ENCODE measurements at regions not wholly inside any gene's neighbourhood (a gene's known extent, or its start where the extent isn't known, plus 50 kb on each side); places are given as distances from the start of the nearest gene placed in this dataset.

DNA sequence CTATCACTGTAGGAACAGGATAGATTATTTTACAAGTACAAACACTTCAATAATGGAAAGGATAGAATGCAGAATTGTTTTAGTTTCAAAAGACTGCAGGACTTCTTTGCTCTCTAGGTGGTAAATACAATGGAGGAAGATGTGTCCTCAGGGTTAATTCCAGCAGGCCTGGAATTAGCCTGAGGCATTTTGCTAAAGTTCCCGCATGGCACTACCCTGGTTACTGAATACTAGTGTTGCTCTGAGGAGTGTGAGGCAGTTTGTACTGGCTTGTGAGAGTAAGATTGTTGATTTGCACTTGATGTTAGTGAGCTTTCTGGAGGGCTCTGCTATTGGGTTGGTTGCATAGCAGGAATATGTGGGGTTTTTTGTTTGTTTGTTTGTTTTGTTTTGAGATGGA is 61.4 kb downstream of the FASLG start:
- Histone ChIP-seq H4K5ac (ENCODE audit: insufficient read length, low read depth, low read length) (no peak overlapping the region), H3K4me3 (ENCODE audit: extremely low read depth in 1 of 4, insufficient read depth in 2 of 4, low read depth in 3 of 4, low read length in 4 of 4) (no peak overlapping the region), H2BK120ac (replicated peaks; ENCODE audit: low read depth, low read length) (no peak overlapping the region), H3K4me1 (replicated peaks in 1 of 4; ENCODE audit: control insufficient read depth in 3 of 4, insufficient read depth in 4 of 4, low read length in 3 of 4) (peaks cover 0 to 5% (median 0%) of the 10 kb centered on the region in 4 experiments; a peak in 1 of 7 replicates), H3K4me2 (ENCODE audit: insufficient read depth in 1 of 2, low read depth in 2 of 2, low read length in 2 of 2) (no peak overlapping the region), H2BK20ac (ENCODE audit: low read length) (no peak overlapping the region), H3K27ac (ENCODE audit: low read depth, low read length) (no peak overlapping the region), H3K23ac (ENCODE audit: insufficient read length) (no peak overlapping the region), H3K79me1 (ENCODE audit: low read depth, low read length) (no peaks in the 10 kb centered on the region), H4K20me1 (replicated peaks in 1 of 2; ENCODE audit: control insufficient read depth in 1 of 2, insufficient read depth in 2 of 2, low read length in 2 of 2) (no peaks in the 10 kb centered on the region), H3K9ac (replicated peaks in 1 of 4; ENCODE audit: extremely low read depth in 1 of 4, low read depth in 3 of 4, low read length in 3 of 4) (no peak overlapping the region), H3K27me3 (replicated peaks in 1 of 4; ENCODE audit: control insufficient read depth in 3 of 4, extremely low read depth in 1 of 4, insufficient read depth in 3 of 4, low read length in 3 of 4) (no peaks in the 10 kb centered on the region), H2BK5ac (ENCODE audit: low read depth, low read length) (no peak overlapping the region), H3K18ac (ENCODE audit: extremely low read depth, low read length) (no peak overlapping the region), H2BK12ac (ENCODE audit: low read depth, low read length) (no peak overlapping the region), H3K79me2 (ENCODE audit: control insufficient read depth in 1 of 2, insufficient read depth in 2 of 2, low read length in 2 of 2) (no peaks in the 10 kb centered on the region), H3K56ac (replicated peaks; ENCODE audit: insufficient read length, low read depth, low read length) (no peak overlapping the region), H2AK5ac (ENCODE audit: low read depth, low read length) (no peak overlapping the region), H4K8ac (ENCODE audit: extremely low read depth, insufficient read depth, low read length) (no peak overlapping the region), H2BK15ac (ENCODE audit: low read length) (no peak overlapping the region), H3K9me3 (ENCODE audit: insufficient read depth in 2 of 2, low read depth in 1 of 2, low read length in 1 of 2) (no peaks in the 10 kb centered on the region), H3K23me2 (ENCODE audit: low read depth, low read length) (no peaks in the 10 kb centered on the region), H2AFZ (ENCODE audit: low read length) (peak overlapping the region; percentile 58; the same call in 1 of the 2 replicates), H4K91ac (replicated peaks; ENCODE audit: insufficient read length, low read length) (no peak overlapping the region), H3K36me3 (ENCODE audit: control insufficient read depth in 2 of 4, insufficient read depth in 4 of 4, low read length in 3 of 4) (no peaks in the 10 kb centered on the region), H3K4ac (replicated peaks; ENCODE audit: insufficient read length, low read depth, low read length) (no peak overlapping the region), H3K14ac (ENCODE audit: insufficient read length) (no peak overlapping the region)
- FAIRE-seq = no peak
- 75% methylated on average over 1 of the region's 1 CpG; no CpG with 5 or more reads in 1 of the 2 experiments for WGBS, 2 experiments (ENCODE audit: extremely low coverage in 1 of 2, insufficient coverage in 1 of 2, insufficient read length in 1 of 2, insufficient replicate concordance in 2 of 2, low coverage in 1 of 2, low lambda C conversion rate in 2 of 2, missing lambda C conversion rate in 1 of 2)
- ChIA-PET POLR2A (ENCODE audit: partially characterized antibody) (interaction anchor here (0.5 kb wide), 1 partner anchor 210 kb away, joined by 3 read pairs; no protein-coding TSS in a partner anchor), CTCF (ENCODE audit: partially characterized antibody) (interaction anchor here (0.5 to 5.8 kb wide), 32 partner anchors 8 to 304 kb away, joined by 3 to 96 read pairs (median 4); partner anchors contain the start of gene FASLG)
- DNase-seq (ENCODE audit: low read depth in 1 of 2, low spot score in 2 of 2) = no peak

All from H1 (cell line).